ENCODE measurements at regions not wholly inside any gene's neighbourhood (a gene's known extent, or its start where the extent isn't known, plus 50 kb on each side); places are given as distances from the start of the nearest gene placed in this dataset.
"Not testable (repeated sequence)": the region's sequence is repeated elsewhere in the genome, so short reads cannot be mapped to it uniquely, and the experiment has no call there.

DNA sequence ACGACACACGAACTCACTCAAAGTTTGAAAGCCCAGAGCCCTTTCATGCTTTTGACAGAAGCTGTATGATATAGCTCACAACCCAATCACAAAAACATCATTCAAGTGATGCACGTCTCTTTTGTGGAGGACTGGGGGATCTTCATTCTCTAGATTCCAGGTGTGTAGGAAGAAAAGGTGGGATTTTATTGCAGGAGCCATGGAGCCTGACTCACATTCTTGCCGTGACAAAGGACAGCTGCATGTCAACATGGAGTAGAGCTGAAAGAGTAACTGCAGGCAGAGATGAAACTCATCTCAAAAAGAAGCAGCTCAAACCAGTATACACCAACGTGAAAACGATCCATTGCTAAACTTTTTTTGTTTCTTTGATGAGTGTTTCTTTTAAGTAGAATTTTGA is 50.9 kb upstream of the PDE1A start:
- no peak for DNase-seq

DNA sequence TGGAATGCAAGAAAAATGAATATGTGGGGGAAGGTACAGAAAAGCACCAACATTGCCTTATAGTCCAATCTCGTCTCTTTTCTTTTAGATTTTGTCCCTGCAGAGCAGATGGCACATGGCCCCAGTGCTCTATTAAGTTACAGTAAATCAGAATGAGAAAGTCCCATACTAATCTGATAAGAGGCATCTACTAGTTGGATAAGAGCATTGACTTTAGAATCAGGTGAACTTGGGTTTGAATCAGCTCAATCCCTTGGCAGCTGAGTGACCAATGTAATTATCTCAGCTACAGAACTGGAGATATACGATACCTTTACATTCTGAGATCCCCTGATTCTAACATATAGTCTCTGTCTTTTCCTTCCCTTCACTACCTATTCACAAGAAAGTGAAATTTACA is 54.8 kb upstream of the PDE1A start:
- DNase-seq = no peak

DNA sequence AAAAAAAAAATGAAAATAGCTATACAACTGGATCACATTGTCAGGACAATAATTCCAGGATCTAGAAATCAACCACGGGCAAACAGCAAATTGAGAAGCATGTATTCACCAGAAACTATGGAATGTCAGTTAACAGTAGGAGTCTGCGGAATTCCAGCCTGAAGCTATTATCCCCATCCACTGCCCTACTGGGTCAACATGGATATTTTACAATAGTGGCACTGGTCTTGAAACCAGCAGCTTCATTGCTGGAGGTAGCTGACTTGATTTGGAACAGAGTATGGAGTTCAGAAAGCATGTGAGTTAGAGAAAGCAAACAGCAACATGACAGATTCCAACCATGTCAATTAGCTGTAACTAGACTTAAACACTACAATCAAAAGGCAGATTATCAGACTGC is 55.7 kb upstream of the PDE1A start:
- peak in 1 of 51 donors; percentile 9 for DNase-seq

DNA sequence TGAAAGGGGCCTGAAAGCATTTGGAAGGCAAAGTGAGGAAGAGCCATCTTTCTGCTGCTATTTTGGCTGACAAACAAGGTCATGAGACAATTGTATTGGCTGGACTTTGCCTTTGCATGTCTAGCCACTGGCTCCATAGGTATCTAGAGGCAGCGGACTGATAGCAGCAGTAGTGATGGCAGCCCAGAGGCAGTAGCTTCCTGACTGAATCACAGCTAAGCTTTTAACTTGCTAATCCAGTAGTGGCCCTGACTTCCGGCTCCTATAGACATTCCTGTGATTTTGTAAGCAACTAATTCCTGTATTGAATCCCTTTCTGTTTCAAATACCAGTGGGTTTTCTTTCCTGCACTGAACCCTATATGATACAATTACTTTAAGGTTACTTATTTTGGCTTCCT is 69.8 kb upstream of the PDE1A start:
- no peak for DNase-seq

DNA sequence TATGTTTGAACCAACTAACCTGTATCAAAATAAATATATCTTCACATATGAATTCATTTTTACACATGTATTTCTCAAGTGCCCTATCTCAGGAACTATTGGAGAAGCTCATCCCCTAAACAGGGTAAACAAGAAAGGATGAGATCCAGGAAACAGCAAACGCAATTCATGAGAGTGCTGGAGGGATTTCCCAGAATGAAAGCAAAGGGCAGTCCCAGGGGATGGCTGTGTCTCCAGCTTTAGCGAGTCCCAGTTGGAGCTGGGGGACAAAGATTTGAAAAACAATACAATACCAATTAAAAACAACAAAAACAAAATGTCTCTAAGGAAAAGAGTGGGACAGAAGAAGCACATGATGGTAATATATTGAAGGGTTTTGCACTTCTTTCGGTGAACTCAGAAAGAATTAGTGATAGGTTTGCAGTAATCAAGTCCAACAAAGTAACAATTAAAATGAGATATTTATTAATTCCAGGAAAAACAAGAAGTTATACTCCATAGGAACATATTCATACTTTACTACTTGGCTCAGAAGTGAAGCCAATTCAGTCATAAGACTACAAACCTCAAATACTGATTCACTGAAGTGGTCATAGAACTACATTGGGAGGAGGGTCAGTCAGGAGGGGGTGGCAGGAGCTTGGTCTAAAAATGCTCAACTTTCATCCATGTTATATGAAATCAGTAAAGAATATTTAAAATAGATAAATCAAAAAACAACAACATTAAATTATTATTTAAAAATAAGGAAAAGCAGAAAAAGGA is 73.1 kb upstream of the PDE1A start:
- DNase-seq = no peak

DNA sequence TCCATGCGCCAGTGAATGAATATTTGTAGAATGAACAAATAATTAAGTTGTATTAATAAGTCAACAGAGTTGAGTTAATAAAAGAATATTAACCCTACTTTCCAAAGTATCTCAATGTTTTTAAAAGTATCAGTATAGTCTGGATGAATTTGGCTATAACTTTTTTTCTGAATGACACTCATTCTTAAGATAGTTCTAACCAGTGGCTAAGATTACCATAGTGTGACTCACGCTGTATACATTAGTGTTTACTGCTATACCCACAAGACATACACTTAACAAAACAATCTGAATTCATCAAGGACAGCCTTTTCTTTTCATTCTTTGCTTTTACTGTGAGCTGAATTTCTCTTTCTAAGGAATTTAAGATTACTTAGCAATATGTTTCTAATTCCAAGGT is 77.0 kb upstream of the PDE1A start:
- DNase-seq = no peak

DNA sequence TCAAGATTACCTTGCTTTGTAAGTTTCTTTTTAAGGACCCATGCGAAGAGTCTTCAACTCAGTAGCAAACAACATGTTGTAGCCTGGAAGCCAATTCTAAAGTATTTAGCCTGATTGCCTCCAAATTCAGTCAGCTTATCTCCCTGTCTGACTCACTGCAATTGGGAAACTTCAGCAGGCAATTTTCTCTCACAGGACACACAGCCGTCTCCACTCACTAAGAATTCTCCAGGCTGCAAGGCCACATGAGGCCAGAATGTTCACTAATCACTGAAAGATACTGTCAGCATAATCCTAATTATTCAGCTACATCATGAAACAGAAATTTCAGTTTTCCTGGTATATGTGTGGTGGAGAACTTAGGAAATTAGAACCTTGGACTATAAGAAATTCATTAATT is 78.1 kb upstream of the PDE1A start:
- no peak for DNase-seq

DNA sequence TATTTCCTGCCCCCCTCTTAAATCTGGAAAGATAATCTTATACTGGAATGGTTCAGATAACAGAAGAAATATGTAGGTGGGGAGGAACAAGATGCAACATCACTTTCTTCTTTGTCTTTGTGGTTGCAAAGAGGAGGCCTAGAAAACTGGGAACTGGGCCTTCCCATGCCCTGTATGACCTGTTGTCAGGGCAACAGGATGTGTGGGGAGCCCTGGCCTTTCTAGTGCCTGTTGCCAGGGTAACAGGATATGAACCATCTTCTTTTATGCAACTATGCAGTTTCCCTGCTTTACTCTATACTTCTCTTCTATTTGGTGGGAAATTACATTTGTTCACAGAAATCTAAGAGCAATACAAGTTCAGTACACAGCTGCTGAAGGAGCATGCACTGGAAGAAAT is 79.8 kb upstream of the PDE1A start:
- DNase-seq = peak in 2 of 51 donors; percentile 3 to 9

DNA sequence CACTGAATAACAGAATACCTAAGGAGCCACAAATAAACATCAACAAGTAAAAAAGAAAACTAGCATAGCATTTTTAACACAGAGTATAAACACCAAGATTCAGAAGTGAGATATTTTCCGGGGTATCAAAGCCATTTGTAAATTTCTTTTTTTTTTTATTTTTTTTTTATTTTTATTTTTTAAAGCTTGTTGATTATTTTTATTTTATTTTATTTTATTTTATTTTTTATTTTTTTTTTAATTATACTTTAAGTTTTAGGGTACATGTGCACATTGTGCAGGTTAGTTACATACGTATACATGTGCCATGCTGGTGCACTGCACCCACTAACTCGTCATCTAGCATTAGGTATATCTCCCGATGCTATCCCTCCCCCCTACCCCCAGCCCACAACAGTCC is 81.7 kb upstream of the PDE1A start:
- not testable (repeated sequence) for DNase-seq

DNA sequence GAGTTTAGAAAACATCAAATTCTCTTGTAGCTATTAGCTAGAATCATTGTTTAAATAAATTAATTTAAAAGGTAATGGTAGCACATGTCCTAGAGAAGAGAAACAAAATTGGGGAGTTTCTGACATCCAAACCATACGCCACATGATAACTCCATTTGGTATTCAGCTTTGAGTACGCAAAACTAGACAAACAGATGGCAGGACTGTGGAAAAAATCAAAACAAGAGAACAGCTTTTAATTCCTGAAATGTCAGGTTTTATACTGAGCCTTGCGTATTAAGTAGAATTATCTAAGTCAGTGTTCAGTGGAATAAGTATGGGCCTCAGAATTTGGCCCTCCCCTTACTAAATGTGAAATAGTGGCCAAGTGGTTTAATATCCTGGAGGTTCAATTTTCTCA is 82.4 kb upstream of the PDE1A start:
- DNase-seq = no peak

DNA sequence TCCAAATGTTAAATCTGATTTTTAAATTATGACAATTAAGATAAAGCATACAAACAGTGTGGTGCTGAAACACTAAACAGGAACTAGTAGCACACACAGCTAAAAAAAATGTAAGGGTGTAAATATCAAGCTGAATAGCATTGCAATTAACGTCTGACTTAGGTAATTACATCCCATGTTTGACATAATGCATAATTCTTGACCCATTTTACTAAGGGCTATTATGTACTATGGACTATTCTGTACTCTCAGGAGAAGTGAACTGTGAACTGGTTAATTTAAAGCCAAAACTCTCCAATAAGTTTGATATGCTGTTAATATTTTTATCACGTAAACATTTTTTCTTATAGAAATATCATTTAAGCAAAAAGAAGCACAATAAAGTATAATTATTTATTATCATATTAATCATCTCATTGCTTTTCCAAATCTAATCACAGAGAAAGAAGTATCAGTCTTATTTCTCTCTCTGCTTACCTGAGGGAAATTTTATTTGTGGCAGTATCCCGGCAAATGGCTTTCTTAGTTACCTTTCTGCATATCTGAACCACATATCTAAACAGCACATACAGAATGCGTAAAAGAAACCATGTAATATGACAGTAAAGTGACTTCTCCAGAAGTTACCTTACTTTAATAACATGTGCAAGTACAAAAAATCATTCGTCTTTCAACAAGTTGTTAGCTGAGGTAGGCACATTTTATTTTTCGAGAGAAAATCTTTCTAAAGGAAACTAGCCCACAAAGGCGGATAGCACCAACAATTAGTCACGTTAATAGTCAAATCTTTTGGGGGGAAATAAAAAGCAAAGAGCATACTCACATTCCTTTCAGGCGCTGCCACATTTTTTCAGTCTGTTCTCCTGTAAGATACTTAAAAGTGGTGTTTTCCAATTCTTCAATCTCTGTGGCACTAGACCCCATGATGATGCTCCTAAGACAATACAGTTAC is 94.9 kb upstream of the PDE1A start:
- DNase-seq = peak in 1 of 51 donors; percentile 35

DNA sequence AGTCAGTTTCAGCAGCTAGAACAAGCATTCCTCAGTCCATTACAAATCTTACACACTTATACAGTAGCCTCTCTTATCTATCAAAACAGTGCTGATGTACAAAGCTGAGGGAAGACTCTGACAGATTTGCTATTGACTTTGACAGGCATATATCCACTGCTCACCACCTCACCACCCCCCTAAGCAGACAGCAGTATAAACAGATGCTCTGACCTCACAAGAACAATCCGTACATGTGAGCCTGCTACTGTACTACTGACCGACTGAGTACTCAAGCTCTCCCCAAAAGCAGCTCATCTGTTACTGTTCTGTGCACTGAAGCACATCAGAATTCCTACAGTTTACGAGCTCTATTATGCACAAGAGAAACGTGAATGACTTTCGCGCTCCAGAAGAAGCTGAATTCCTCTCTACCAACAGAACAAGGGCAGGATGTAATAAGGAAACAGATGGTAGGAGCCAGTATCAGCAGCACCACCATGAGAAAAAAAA is 95.6 kb upstream of the PDE1A start:
- DNase-seq = peak in 10 of 51 donors; percentile 5 to 82 (median 28)

DNA sequence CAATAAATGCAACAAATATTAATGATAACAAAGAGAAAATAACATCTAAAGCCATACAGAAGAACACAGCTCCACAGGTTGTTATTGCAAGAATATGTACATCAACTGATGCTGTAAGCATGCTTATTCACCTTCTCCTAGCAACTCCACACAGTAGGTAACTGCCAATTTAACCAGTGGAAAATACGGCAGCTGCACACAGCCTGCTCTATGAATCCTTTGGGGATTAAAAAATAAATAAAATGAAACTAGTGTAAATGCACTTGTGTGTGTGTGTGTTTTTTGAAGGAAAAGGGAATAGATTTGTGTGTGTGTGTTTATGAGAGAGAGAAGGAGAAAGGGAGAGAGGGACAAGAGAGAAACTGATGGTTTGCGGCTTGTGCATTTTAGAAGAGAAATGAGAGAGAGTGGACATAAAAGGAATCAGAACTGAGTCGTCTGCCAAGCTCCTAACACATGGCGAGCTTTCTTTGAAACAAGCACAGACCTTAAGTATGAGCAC is 96.2 kb upstream of the PDE1A start:
- peak in 2 of 51 donors; percentile 19 to 77 for DNase-seq

DNA sequence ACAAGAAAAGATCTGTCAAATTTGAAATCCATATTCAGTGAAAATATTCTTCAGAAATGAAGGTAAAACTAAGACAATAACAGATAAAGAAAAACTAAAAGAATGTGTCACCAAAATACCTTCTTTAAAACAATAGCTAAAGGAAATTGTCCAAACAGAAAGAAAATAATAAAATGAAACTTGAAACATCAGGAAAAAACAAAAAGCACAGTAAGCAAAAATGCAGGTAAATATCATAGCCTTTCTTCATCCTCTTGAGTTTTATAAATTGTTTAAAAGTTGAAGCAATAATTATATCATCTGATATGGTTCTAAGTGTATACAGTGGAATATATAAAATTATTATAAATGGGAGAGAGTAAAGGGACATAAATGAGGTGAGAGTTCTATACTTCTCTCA is 103.8 kb upstream of the PDE1A start:
- no peak for DNase-seq

DNA sequence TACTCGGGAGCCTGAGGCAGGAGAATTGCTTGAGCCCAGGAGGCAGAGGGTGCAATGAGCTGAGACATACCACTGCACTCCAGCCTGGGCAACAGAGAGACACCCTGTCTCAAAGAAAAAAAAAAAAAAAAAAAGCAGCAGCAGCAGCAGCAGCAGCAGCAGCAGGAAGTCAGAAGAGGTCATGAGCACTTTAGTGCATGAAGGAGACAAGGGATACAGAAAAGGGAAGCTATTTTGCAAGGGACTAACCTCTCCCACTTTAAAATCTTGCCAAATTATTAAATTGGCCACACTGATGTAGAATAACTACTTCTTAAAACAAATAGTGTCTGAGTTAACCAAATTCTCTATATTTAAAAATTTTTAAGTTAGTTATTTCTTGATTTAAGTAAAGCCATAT is 113.4 kb upstream of the PDE1A start:
- DNase-seq = no peak

DNA sequence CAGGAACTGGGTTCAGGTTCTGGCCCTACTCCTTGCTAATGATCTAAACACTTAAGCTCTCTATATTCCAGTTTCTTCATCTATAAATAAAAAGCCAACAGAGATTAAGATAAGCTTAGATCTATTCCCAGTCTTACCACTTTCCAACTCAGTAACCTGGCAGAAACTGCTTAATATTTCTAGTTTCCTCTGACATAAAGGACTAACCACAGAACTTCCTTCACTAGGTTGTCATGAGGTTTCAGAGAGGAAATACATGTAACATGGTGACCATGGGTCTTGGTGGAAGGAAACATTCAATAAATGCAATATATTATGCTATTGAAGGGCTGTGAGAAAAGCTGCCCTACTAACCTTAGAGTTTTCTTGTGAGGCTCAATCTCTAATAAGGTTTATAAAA is 114.4 kb upstream of the PDE1A start:
- no peak for DNase-seq

DNA sequence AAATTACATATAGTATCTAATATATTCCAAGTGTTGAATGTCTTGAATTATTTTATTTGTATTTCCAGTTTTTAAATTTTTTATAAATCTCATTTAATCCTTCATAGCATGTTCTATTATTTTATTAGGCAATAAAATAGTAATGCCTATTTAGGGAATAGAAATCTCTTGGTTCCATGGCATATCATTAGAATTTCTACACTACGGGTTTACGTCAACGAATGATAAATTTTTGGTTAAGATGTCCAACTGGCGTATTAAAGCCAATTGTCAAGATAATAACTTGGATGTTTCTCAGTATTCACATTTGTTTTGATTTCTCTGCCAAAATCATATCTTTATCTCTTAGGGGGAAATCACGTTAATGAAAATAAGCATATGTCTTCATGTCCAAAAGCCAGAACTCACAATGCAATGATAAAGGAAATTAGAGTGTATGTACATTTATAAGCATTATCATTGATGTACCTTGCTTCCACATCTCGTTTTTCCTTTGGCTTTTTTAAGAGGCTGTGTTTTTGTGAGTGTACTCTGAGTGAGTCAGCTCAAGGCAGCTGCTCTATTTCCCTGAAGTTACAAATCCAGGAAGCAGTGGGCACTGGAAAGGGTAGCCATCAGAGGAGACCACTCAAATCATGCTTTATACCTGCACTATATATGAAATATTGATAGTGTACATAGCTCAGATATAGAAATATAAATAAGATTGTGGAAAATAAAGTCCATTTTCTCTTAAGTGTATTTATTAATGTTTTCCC is 115.8 kb upstream of the PDE1A start:
- no peak for DNase-seq

DNA sequence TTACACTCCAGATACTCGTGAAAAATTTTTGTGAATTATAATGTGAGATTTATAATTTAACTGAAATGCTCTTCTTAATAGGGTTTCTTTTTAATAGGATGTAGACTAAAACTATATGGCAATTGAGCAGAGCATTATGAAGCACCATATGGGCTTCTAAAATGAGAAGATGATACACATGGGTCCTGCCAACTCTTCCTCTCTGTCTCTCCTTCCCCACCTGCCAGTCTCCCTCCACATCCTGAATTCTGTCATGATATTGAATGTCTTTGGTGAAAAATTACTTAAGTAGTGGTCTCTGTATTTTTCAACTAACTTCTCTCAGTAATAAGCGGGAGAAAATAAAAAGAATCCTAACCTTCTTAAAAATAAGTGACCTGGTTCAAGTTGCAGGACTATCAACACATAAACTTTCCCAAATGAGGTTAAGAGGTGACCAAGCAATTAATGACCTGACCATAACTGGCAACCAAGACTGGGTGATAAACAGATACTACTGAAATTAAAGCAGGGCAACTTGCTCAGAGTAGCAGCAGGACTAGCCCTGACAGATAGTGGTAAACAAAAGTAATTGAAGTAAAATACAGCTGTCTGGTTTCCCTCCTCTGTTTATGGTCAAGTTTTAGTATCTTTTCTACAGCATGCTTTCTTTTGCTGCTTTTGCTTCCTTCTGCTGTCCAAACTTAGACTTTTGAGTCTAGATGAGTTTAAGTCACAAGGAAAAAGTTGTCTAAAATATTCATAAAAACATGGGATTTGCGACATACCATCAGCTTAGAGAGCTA is 117.1 kb upstream of the PDE1A start:
- no peak for DNase-seq

DNA sequence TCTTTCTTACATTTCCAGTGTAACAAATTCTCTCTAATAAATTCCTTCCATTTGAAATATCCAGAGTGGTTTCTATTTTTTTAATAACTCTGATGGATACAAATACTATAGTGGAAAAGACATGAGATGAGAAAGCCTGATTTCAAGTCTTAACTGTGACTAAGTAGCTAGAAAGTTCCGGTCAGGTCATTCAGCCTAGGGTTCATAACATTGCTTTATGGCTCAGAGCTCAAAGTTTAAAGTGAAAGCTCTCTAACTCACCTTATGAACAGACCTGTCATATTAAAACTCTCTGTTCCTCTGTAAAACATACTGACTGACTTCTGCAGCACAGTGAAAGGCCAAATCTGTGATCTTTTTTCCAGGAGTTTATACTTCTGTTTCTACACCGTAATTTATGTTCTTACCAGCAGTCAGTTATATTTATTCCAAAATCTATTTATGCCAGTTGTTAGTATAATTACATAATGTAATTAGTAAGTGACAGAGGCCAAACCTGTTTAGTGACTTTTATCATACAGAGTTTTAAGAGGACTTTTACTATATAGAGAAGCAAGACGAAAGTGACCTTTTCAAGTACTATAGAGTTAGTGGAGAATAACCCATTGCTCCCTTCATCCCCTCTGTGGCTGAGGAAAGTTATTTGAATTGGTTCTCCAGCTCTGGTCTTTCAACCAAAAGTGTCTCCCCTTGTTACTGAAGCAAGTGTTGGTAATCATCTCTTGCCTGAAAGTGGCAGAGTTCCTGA is 118.8 kb upstream of the PDE1A start:
- no peak for DNase-seq
